ENCODE measurements at regions not wholly inside any gene's neighbourhood (a gene's known extent, or its start where the extent isn't known, plus 50 kb on each side); places are given as distances from the start of the nearest gene placed in this dataset.

DNA sequence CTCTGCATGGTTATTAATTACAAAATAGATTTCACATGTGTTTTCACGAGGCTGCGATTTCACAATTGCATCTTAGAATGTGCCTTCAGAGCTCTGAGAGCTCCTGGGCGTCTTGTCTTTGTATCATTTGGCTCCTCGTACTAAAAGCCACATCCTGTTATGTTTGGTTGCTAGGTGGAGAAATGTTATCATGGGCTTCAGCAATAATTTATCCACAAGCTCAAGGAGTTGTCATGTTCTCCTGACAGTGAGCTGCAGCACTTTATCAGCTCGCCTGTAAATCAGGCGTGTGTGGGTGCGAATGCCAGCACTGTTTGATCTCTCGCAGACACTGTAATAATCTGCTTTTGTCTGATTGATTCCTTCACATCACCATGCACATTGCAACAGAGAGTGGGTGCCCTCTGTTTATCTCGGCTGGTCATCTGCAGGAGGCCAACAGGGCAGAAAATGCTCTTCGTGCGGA is 218.6 kb upstream of the ZFP64 start:
- no peaks in the 10 kb centered on the region for H3K36me3 ChIP-seq (ENCODE audit: insufficient read depth, low read length)
- H3K27me3 ChIP-seq (ENCODE audit: insufficient read depth, low read length, poor library complexity, severe bottlenecking) = no peaks in the 10 kb centered on the region
- H3K79me2 ChIP-seq (ENCODE audit: insufficient read depth, low read length) = no peaks in the 10 kb centered on the region
- no peaks in the 10 kb centered on the region for H3K9me3 ChIP-seq (ENCODE audit: insufficient read depth, low read depth, low read length)
- no peak overlapping the region for H3K9ac ChIP-seq (ENCODE audit: low read depth, low read length, poor library complexity, severe bottlenecking)
- H3K4me1 ChIP-seq (ENCODE audit: insufficient read depth, low read length, poor library complexity, severe bottlenecking) = no peaks in the 10 kb centered on the region
- no peaks in the 10 kb centered on the region for H3K9me2 ChIP-seq (replicated peaks; ENCODE audit: low read depth, low read length)
- TF ChIP-seq, protein P1, sequence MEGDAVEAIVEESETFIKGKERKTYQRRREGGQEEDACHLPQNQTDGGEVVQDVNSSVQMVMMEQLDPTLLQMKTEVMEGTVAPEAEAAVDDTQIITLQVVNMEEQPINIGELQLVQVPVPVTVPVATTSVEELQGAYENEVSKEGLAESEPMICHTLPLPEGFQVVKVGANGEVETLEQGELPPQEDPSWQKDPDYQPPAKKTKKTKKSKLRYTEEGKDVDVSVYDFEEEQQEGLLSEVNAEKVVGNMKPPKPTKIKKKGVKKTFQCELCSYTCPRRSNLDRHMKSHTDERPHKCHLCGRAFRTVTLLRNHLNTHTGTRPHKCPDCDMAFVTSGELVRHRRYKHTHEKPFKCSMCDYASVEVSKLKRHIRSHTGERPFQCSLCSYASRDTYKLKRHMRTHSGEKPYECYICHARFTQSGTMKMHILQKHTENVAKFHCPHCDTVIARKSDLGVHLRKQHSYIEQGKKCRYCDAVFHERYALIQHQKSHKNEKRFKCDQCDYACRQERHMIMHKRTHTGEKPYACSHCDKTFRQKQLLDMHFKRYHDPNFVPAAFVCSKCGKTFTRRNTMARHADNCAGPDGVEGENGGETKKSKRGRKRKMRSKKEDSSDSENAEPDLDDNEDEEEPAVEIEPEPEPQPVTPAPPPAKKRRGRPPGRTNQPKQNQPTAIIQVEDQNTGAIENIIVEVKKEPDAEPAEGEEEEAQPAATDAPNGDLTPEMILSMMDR (conservative IDR thresholded peaks at IDR 0.05; ENCODE audit: low read length) = no peak
- no peak for TF ChIP-seq EZH2phosphoT487 (IDR thresholded peaks at IDR 0.05; ENCODE audit: borderline replicate concordance)
- no peak overlapping the region for H2AFZ ChIP-seq (ENCODE audit: low read length)
- no peaks in the 10 kb centered on the region for H3F3A ChIP-seq (ENCODE audit: low read depth)
- no peak overlapping the region for H3K4me3 ChIP-seq (ENCODE audit: low read length, poor library complexity, severe bottlenecking)
- H3K4me2 ChIP-seq (ENCODE audit: low read depth, low read length, poor library complexity, severe bottlenecking) = no peak overlapping the region
- H4K20me1 ChIP-seq (ENCODE audit: insufficient read depth, low read length, poor library complexity, severe bottlenecking) = no peaks in the 10 kb centered on the region

DNA sequence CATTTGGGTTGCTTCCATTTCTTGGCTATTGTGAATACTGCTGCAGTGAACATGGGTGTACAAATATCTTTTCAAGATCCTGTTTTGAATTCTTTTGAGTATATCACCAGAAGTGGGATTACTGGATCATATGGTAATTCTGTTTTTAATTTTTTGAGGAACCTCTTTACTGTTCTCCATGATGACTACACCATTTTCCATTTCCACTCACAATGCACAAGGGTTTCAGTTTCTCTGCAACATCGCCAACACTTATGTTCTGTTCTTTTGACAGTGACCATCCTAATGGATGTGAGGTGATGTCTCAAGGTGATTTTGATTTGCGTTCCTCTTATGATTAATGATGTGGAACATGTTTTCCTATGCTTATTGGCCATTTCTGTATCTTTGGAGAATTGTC is 214.4 kb upstream of the ZFP64 start:
- Histone ChIP-seq H3F3A (ENCODE audit: low read depth) (no peaks in the 10 kb centered on the region), H3K4me1 (ENCODE audit: insufficient read depth, low read length, poor library complexity, severe bottlenecking) (no peaks in the 10 kb centered on the region), H3K4me3 (ENCODE audit: low read length, poor library complexity, severe bottlenecking) (no peak overlapping the region), H3K9me3 (ENCODE audit: insufficient read depth, low read depth, low read length) (no peaks in the 10 kb centered on the region), H3K4me2 (ENCODE audit: low read depth, low read length, poor library complexity, severe bottlenecking) (no peak overlapping the region), H3K9ac (ENCODE audit: low read depth, low read length, poor library complexity, severe bottlenecking) (no peak overlapping the region), H3K27me3 (ENCODE audit: insufficient read depth, low read length, poor library complexity, severe bottlenecking) (no peaks in the 10 kb centered on the region), H3K36me3 (ENCODE audit: insufficient read depth, low read length) (no peaks in the 10 kb centered on the region), H2AFZ (ENCODE audit: low read length) (no peak overlapping the region), H4K20me1 (ENCODE audit: insufficient read depth, low read length, poor library complexity, severe bottlenecking) (no peaks in the 10 kb centered on the region), H3K9me2 (replicated peaks; ENCODE audit: low read depth, low read length) (no peaks in the 10 kb centered on the region), H3K79me2 (ENCODE audit: insufficient read depth, low read length) (no peaks in the 10 kb centered on the region)
- no peak for TF ChIP-seq EZH2phosphoT487 (IDR thresholded peaks at IDR 0.05; ENCODE audit: borderline replicate concordance)
- TF ChIP-seq, protein P1 (conservative IDR thresholded peaks at IDR 0.05; ENCODE audit: low read length) = no peak

DNA sequence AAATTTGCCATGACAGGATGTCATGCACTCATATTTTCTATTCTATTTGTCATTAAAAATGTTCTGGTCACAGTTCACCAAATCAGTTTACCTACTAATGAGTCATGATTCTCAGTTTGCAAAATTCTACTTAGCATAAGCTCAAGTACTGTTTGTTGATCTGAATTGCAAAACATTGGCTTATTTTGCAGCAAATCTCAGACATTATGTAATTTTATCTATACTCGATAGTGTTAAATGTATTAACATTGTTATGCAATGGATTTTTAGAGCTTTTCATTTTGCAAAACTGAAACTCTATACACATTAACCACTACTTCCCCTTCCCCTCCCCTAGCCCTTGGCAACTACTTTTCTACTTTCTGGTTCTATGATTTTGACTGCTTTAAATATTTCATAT is 213.8 kb upstream of the ZFP64 start:
- no peaks in the 10 kb centered on the region for H3K27me3 ChIP-seq (ENCODE audit: insufficient read depth, low read length, poor library complexity, severe bottlenecking)
- no peaks in the 10 kb centered on the region for H3K36me3 ChIP-seq (ENCODE audit: insufficient read depth, low read length)
- H3K9me3 ChIP-seq (ENCODE audit: insufficient read depth, low read depth, low read length) = no peaks in the 10 kb centered on the region
- H3K9ac ChIP-seq (ENCODE audit: low read depth, low read length, poor library complexity, severe bottlenecking) = no peak overlapping the region
- H3K9me2 ChIP-seq (replicated peaks; ENCODE audit: low read depth, low read length) = no peaks in the 10 kb centered on the region
- H3K79me2 ChIP-seq (ENCODE audit: insufficient read depth, low read length) = no peaks in the 10 kb centered on the region
- TF ChIP-seq, protein P1 (conservative IDR thresholded peaks at IDR 0.05; ENCODE audit: low read length) = no peak
- no peak for TF ChIP-seq EZH2phosphoT487 (IDR thresholded peaks at IDR 0.05; ENCODE audit: borderline replicate concordance)
- H3F3A ChIP-seq (ENCODE audit: low read depth) = no peaks in the 10 kb centered on the region
- no peak overlapping the region for H3K4me3 ChIP-seq (ENCODE audit: low read length, poor library complexity, severe bottlenecking)
- no peak overlapping the region for H3K4me2 ChIP-seq (ENCODE audit: low read depth, low read length, poor library complexity, severe bottlenecking)
- H2AFZ ChIP-seq (ENCODE audit: low read length) = no peak overlapping the region
- no peaks in the 10 kb centered on the region for H4K20me1 ChIP-seq (ENCODE audit: insufficient read depth, low read length, poor library complexity, severe bottlenecking)
- no peaks in the 10 kb centered on the region for H3K4me1 ChIP-seq (ENCODE audit: insufficient read depth, low read length, poor library complexity, severe bottlenecking)
